ENCODE measurements at regions not wholly inside any gene's neighbourhood (a gene's known extent, or its start where the extent isn't known, plus 50 kb on each side); places are given as distances from the start of the nearest gene placed in this dataset.

- Histone ChIP-seq H3K79me1 (ENCODE audit: low read depth, low read length) (no peaks in the 10 kb centered on the region), H3K79me2 (ENCODE audit: control insufficient read depth in 1 of 2, insufficient read depth in 2 of 2, low read length in 2 of 2) (no peaks in the 10 kb centered on the region), H2BK5ac (ENCODE audit: low read depth, low read length) (peak overlapping the region; percentile 21; the same call in 1 of the 2 replicates), H3K14ac (ENCODE audit: insufficient read length) (no peak overlapping the region), H2AK5ac (ENCODE audit: low read depth, low read length) (peak overlapping the region; percentile 19; the same call in 1 of the 2 replicates), H2BK12ac (ENCODE audit: low read depth, low read length) (peak overlapping the region; percentile 56), H2BK20ac (ENCODE audit: low read length) (no peak overlapping the region), H3K4ac (replicated peaks; ENCODE audit: insufficient read length, low read depth, low read length) (no peak overlapping the region), H3K4me2 (ENCODE audit: insufficient read depth in 1 of 2, low read depth in 2 of 2, low read length in 2 of 2) (peak overlapping the region; percentile 45 to 49; a peak in 1 of 4 replicates), H2AFZ (ENCODE audit: low read length) (no peak overlapping the region), H4K20me1 (replicated peaks in 1 of 2; ENCODE audit: control insufficient read depth in 1 of 2, insufficient read depth in 2 of 2, low read length in 2 of 2) (no peaks in the 10 kb centered on the region), H4K5ac (ENCODE audit: insufficient read length, low read depth, low read length) (no peak overlapping the region), H2BK15ac (ENCODE audit: low read length) (no peak overlapping the region), H3K23me2 (ENCODE audit: low read depth, low read length) (no peaks in the 10 kb centered on the region), H3K18ac (ENCODE audit: extremely low read depth, low read length) (peak overlapping the region; percentile 39; the same call in 1 of the 2 replicates), H2BK120ac (replicated peaks; ENCODE audit: low read depth, low read length) (peak overlapping the region; percentile 26), H3K4me3 (ENCODE audit: extremely low read depth in 1 of 4, insufficient read depth in 2 of 4, low read depth in 3 of 4, low read length in 4 of 4) (no peak overlapping the region), H3K36me3 (ENCODE audit: control insufficient read depth in 2 of 4, insufficient read depth in 4 of 4, low read length in 3 of 4) (no peaks in the 10 kb centered on the region), H4K91ac (replicated peaks; ENCODE audit: insufficient read length, low read length) (no peak overlapping the region), H3K23ac (ENCODE audit: insufficient read length) (no peak overlapping the region), H3K27me3 (replicated peaks in 1 of 4; ENCODE audit: control insufficient read depth in 3 of 4, extremely low read depth in 1 of 4, insufficient read depth in 3 of 4, low read length in 3 of 4) (no peaks in the 10 kb centered on the region), H3K9ac (replicated peaks in 1 of 4; ENCODE audit: extremely low read depth in 1 of 4, low read depth in 3 of 4, low read length in 3 of 4) (no peak overlapping the region), H3K9me3 (ENCODE audit: insufficient read depth in 2 of 2, low read depth in 1 of 2, low read length in 1 of 2) (no peaks in the 10 kb centered on the region), H3K27ac (ENCODE audit: low read depth, low read length) (peak overlapping the region; percentile 68; the same call in 1 of the 2 replicates), H3K4me1 (replicated peaks in 1 of 4; ENCODE audit: control insufficient read depth in 3 of 4, insufficient read depth in 4 of 4, low read length in 3 of 4) (peaks cover 13 to 23% (median 18%) of the 10 kb centered on the region in 4 experiments), H4K8ac (ENCODE audit: extremely low read depth, insufficient read depth, low read length) (no peak overlapping the region), H3K56ac (replicated peaks; ENCODE audit: insufficient read length, low read depth, low read length) (no peak overlapping the region)
- CTCF ChIA-PET (ENCODE audit: partially characterized antibody): interaction anchor here (0.6 to 5.5 kb wide), 29 partner anchors 9 to 1217 kb away, joined by 3 to 35 read pairs (median 5); no protein-coding TSS in a partner anchor
- DNase-seq (ENCODE audit: low read depth in 1 of 2, low spot score in 2 of 2): no peak
- FAIRE-seq: peak; percentile 87
- 69% methylated on average over 3 of the region's 3 CpGs; no CpG with 5 or more reads in 1 of the 2 experiments for WGBS, 2 experiments (ENCODE audit: extremely low coverage in 1 of 2, insufficient coverage in 1 of 2, insufficient read length in 1 of 2, insufficient replicate concordance in 2 of 2, low coverage in 1 of 2, low lambda C conversion rate in 2 of 2, missing lambda C conversion rate in 1 of 2)
- POLR2A ChIA-PET (ENCODE audit: partially characterized antibody): interaction anchor here (0.6 to 1.6 kb wide), 4 partner anchors 10 to 911 kb away, joined by 3 to 4 read pairs (median 3); no protein-coding TSS in a partner anchor
- TF ChIP-seq GTF2F1 (IDR thresholded peaks at IDR 0.05; ENCODE audit: borderline replicate concordance, low read depth, low read length): no peak
- no peak for TF ChIP-seq ASH2L (IDR thresholded peaks at IDR 0.05; ENCODE audit: low read length)
- peak in 1 of 2 experiments; percentile 43; a peak in 2 of 4 replicates for TF ChIP-seq RAD21 (IDR thresholded peaks at IDR 0.05 in 1 of 2, conservative IDR thresholded peaks at IDR 0.05 in 1 of 2; ENCODE audit: low read depth in 2 of 2, low read length in 2 of 2)
- TF ChIP-seq POLR2AphosphoS5 (IDR thresholded peaks at IDR 0.05; ENCODE audit: low read depth, low read length): no peak
- TF ChIP-seq SP1 (IDR thresholded peaks at IDR 0.05; ENCODE audit: low read depth, low read length): no peak
- TF ChIP-seq BACH1 (IDR thresholded peaks at IDR 0.05; ENCODE audit: low read length): no peak
- TF ChIP-seq CEBPB (IDR thresholded peaks at IDR 0.05; ENCODE audit: low read depth, low read length): no peak
- no peak for TF ChIP-seq CREB1 (IDR thresholded peaks at IDR 0.05)
- TF ChIP-seq CHD1 (IDR thresholded peaks at IDR 0.05; ENCODE audit: low read depth, low read length): 0 out of 2 replicates have a peak, but pooled peaks have one; percentile 73
- 0 out of 2 replicates have a peak, but pooled peaks have one; percentile 39 for TF ChIP-seq TAF1 (IDR thresholded peaks at IDR 0.05; ENCODE audit: low read depth, low read length)
- TF ChIP-seq, protein P1, sequence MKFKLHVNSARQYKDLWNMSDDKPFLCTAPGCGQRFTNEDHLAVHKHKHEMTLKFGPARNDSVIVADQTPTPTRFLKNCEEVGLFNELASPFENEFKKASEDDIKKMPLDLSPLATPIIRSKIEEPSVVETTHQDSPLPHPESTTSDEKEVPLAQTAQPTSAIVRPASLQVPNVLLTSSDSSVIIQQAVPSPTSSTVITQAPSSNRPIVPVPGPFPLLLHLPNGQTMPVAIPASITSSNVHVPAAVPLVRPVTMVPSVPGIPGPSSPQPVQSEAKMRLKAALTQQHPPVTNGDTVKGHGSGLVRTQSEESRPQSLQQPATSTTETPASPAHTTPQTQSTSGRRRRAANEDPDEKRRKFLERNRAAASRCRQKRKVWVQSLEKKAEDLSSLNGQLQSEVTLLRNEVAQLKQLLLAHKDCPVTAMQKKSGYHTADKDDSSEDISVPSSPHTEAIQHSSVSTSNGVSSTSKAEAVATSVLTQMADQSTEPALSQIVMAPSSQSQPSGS (IDR thresholded peaks at IDR 0.05; ENCODE audit: low read length): no peak
- 0 out of 3 replicates have a peak, but pooled peaks of 1 of the 2 experiments have one; percentile 13 for TF ChIP-seq POLR2A (IDR thresholded peaks at IDR 0.05; ENCODE audit: control extremely low read depth in 1 of 2, low read depth in 2 of 2, low read length in 2 of 2)
- no peak for TF ChIP-seq POU5F1 (IDR thresholded peaks at IDR 0.05; ENCODE audit: low read depth, low read length)
- no peak for TF ChIP-seq CBX5 (IDR thresholded peaks at IDR 0.05; ENCODE audit: low read depth, low read length)
Measured at GRCh38 chr12:115871714-115872113, 405.8 kb downstream of the MED13L start.

Data from H1 (cell line).